Dedifferentiated amniotic fluid mesenchymal stem cell (primary cell): ENCODE measurements at regions not wholly inside any gene's neighbourhood (a gene's known extent, or its start where the extent isn't known, plus 50 kb on each side); places are given as distances from the start of the nearest gene placed in this dataset.
"Not testable (repeated sequence)": the region's sequence is repeated elsewhere in the genome, so short reads cannot be mapped to it uniquely, and the experiment has no call there.

Experiments used
- DNase-seq: peaks from one replicate; pipeline ENCODE4 v3.0.0-alpha.2; 2016; ENCODE audit errors: extremely low spot score

GRCh38 chr2:76008001-76008702, 297.4 kb upstream of the GCFC2 start:
- DNase-seq: no peak

GRCh38 chr2:76000425-76000824, 289.7 kb upstream of the GCFC2 start:
- DNase-seq: no peak

GRCh38 chr2:75998451-75998850, 287.7 kb upstream of the GCFC2 start:
- no peak for DNase-seq

GRCh38 chr2:75994759-75995158, 284.0 kb upstream of the GCFC2 start:
- DNase-seq: no peak

GRCh38 chr2:75988622-75989021, 277.9 kb upstream of the GCFC2 start:
- not testable (repeated sequence) for DNase-seq

- DNase-seq: no peak
Measured at GRCh38 chr2:75986617-75987016, 275.9 kb upstream of the GCFC2 start.

- no peak for DNase-seq
Measured at GRCh38 chr2:75982719-75983118, 272.0 kb upstream of the GCFC2 start.

- no peak for DNase-seq
Measured at GRCh38 chr2:75964646-75965045, 253.9 kb upstream of the GCFC2 start.

- DNase-seq: no peak
Measured at GRCh38 chr2:75960472-75961009, 249.8 kb upstream of the GCFC2 start.

- no peak for DNase-seq
Measured at GRCh38 chr2:75959724-75960471, 249.2 kb upstream of the GCFC2 start.

- no peak for DNase-seq
Measured at GRCh38 chr2:75954761-75955160, 244.0 kb upstream of the GCFC2 start.

GRCh38 chr2:75952173-75952572, 241.5 kb upstream of the GCFC2 start:
- DNase-seq: no peak

GRCh38 chr2:75949385-75950030, 238.8 kb upstream of the GCFC2 start:
- DNase-seq: no peak

GRCh38 chr2:75936311-75936710, 225.6 kb upstream of the GCFC2 start:
- no peak for DNase-seq

- DNase-seq: no peak
Measured at GRCh38 chr2:75932996-75933395, 222.3 kb upstream of the GCFC2 start.

GRCh38 chr2:75928093-75928492, 217.4 kb upstream of the GCFC2 start:
- DNase-seq: no peak

- no peak for DNase-seq
Measured at GRCh38 chr2:75925331-75926024, 214.8 kb upstream of the GCFC2 start.

GRCh38 chr2:75922191-75922590, 211.5 kb upstream of the GCFC2 start:
- DNase-seq: no peak

- DNase-seq: no peak
Measured at GRCh38 chr2:75920859-75921551, 210.3 kb upstream of the GCFC2 start.

GRCh38 chr2:75915851-75916634, 205.3 kb upstream of the GCFC2 start:
- no peak for DNase-seq
